Stimulated activated CD4-positive, alpha-beta T cell treated with anti-CD3 and anti-CD28 coated beads, Interleukin-4, amount 100 ng/mL, for 4 hours (primary cell): ENCODE measurements at regions not wholly inside any gene's neighbourhood (a gene's known extent, or its start where the extent isn't known, plus 50 kb on each side); places are given as distances from the start of the nearest gene placed in this dataset.

Source experiments
- DNase-seq, 2 experiments: peaks; one replicate each; pipeline ENCODE4 v3.0.0-alpha.2; 2020

DNA sequence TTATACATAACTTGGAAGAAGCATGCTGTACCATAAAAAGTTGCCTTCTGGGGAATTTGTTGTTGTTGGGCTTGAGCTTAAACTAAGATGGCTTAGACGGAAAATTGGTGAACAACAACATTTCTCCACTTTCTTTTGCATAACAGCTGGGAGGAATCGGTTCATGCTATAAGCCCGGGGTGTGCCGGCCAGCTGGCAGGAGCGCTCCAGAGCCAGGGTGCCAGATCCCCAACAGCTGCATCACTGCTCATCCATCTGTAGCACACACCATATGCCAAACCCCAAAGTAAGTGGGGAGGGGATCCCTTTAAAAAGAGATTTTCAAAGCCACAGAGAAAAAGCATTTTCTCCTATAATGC is 419.5 kb upstream of the ARGLU1 start:
- DNase-seq: no peak

DNA sequence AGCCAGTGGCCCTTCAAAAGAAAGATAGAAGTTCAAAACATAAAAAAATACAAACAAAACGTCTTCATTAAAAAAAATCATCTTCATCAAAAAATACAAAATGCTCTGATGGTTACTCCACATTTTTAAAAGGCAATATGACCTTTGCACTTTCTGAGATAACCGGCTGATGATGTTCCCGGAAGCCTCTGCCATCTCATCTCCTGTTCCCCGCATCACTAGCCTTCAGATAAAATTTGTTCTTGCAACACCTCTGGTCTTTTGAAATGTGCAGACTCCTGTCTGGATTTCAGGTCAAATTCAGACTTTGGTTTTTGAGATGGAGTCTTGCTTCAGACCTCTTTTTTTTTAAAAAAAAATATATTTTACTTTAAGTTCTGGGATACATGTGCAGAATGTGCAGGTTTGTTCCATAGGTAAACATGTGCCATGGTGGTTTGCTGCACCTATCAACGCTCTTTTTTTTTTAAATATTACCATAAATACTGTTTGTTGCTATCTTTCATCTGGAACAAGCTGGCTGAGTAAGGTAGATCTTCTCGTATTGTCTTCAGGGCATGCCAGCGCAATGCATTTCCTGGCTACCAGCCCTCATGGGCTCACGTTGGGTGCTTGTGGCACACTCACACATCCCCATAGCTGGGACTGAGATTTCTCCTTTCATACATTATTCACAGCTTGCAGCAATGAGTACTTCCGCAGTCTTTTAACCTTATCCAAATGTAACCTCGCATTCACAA is 418.9 kb upstream of the ARGLU1 start:
- no peak for DNase-seq

- DNase-seq: no peak
These were observed 418.1 kb upstream of the ARGLU1 start for GRCh38 chr13:106986033-106986484.

DNA sequence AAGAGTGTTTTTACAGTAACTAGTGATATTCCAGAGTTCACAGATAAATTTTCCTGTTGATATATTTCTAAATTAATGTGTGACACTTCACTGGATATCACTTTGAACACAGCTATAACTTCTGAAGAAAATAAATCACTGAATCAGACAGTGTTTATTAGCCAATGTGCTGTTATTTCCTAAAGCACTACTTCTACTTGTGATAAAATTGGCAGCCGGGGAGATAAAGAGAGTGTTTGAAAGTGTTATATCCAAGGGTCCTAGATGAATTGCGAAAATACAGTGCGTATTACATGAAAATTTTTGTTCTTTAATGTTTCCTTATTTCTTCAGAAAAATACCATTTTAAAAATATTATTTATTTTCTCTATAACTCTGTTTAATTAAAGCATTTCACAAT is 417.5 kb upstream of the ARGLU1 start:
- no peak for DNase-seq

GRCh38 chr13:106981051-106981450 is 413.1 kb upstream of the ARGLU1 start:
- no peak for DNase-seq

- DNase-seq: no peak
These were observed 399.5 kb upstream of the ARGLU1 start for GRCh38 chr13:106967391-106967790.

DNA sequence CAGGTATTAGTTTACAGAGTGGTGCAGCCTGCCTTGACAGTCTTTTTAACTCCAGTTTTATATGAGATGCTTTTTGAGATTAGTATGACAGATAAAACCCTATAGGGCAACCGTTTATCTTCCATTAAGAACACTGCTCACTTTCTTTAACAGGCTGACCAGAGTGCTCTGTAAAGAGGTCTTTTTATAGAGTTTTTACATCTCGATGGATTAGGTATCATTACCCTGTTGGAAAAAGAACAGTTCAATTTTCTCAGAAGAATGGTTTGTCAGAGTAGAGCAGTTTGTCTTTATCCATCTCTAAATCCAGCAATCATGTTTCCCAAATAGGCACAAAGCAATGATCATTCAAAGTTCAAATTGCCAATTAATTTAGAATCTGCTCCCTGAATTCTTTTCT is 395.2 kb upstream of the ARGLU1 start:
- no peak for DNase-seq

- DNase-seq: no peak
These were observed 393.7 kb upstream of the ARGLU1 start for GRCh38 chr13:106961651-106962050.

- no peak for DNase-seq
These were observed 393.3 kb upstream of the ARGLU1 start for GRCh38 chr13:106961216-106961615.

GRCh38 chr13:106958621-106959048 is 390.7 kb upstream of the ARGLU1 start:
- no peak for DNase-seq

- no peak for DNase-seq
These were observed 374.6 kb upstream of the ARGLU1 start for GRCh38 chr13:106942563-106942962.

GRCh38 chr13:106941779-106942178 is 373.8 kb upstream of the ARGLU1 start:
- no peak for DNase-seq

DNA sequence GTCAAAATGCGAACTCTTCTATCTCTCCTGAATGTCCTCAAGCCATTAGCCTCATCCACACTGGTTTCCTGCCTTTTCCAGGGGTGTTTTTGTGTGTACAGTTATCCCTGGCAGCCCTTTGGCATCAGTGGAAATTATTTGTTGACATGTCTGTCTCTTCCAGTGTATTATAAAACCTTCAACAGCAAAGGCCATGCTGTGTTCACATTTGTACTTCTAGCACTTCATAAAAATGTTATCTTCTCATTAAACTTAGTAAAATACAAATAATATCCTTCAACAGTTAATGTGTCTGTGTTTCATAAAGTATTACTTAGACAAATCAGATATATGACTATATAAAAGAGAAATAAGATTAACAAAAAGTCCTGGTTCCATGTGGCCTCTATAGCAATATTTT is 359.5 kb upstream of the ARGLU1 start:
- no peak for DNase-seq

GRCh38 chr13:106922384-106922783 is 354.4 kb upstream of the ARGLU1 start:
- DNase-seq: no peak

DNA sequence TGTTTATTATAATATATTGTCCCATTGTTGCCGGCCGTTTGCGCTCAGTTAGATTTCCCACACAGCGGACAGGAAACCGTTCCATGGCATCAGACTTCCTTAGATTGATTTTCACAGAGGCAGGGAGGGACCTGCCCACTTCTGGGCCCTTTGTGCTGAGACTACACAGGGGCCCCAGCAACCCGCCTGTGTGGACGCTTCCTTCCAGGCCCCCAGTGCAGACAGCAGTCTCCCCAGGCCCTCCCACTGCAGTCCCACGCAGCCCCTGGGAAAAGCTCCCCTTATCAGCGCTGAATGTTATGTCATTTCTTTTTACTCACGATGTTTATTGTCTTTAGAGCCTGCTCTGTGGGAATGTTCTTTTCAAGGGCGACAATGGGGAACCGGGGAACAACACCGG is 351.7 kb upstream of the ARGLU1 start:
- DNase-seq: no peak

DNA sequence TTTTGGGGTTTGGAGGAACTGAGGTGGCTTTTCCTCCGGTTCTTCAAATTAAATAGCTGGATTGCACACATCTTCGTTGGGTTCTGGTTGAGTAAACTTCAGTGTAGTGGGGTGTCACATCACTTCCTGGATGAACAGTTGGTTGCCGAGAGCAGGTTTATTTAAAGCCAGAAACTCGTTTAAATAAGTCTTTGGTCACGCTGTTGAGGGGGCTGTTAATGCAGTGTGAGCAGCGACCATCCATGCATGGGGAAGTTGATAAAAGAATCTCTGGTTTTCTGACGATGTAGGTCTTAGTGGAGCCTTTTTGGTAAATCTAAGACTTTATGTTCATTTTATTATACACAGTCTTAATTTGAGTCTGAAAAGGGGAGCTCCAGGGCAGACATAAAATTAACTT is 351.2 kb upstream of the ARGLU1 start:
- no peak for DNase-seq

DNA sequence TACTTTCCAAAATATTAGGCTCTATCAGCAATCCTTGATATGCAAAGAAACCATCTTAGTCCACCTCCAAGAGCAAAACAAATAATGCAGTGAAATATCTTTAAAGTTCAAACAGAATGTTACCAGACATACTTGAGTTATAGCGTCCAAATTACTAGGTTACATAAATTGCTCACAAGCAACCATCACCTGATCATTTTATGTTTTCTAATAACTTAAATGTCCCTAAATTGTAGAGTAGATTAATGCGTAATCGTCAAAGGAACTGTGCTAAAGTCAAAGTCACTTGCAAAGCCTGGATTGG is 350.6 kb upstream of the ARGLU1 start:
- no peak for DNase-seq

GRCh38 chr13:106917673-106918556 is 350.0 kb upstream of the ARGLU1 start:
- peak; percentile 41 to 69 for DNase-seq

DNA sequence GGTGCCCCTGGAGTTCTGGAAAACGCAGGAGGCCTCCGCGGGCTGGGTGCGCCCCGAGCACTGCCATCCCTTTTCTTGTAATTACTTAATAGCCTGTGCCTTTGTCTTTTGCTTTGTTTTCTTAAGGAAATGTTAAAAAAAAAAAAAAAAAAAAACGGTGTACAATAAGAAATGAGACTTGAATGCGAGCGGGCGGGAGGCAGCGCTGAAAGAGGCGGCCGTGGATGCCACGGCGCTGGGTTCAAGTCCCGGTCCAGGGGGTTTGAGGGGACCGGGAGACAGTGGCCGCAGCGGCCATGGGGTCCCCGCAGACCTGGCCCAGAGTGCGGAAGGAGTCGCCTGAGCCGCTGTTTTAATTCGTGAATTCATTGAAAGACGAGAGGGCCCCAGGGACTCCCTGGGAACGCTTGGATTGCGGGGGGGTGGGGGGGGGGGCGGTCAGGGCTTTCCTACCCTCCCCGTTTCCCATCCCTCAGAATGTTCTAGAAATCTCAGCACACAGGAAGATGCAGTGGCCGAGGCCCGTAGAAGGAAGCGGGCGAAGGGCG is 349.2 kb upstream of the ARGLU1 start:
- no peak for DNase-seq

- no peak for DNase-seq
These were observed 348.5 kb upstream of the ARGLU1 start for GRCh38 chr13:106916329-106916976.

DNA sequence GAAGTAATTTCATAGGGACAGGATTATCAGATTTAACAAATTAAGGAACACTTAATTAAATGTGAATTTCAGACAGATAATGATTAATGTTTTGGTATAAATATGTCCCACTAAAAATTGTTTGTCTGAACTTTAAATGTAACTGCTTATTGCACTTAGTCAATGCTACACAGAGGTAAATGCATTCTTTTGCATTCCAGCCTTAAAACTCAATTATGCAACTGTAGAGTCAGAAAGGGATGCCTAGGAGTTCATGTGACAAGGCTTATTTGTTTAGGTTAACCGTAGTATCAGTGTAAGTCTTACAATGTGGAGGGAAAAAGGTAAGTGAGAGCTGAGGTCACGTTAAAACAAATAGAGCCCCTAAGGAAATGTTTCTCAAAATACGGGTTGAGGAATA is 347.2 kb upstream of the ARGLU1 start:
- no peak for DNase-seq

GRCh38 chr13:106911627-106912026 is 343.7 kb upstream of the ARGLU1 start:
- DNase-seq: no peak

DNA sequence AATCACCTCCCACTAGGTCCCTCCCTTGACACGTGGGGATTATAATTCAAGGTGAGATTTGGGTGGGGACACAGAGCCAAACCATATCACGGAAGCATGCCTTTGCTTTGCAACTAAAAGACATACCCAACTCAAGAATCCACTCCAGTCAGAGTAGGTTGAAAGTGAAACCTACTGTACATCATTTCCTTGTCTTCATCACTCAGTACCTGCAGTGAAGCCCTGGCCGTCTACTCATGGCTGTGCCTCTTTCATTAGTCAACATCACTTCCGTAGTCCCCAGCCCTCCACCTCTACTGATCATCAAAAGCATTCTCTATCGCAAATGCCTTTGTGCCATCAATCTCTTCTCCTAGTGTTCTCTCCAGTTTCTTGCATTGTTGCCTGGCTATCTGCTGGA is 343.1 kb upstream of the ARGLU1 start:
- no peak for DNase-seq
